ENCODE measurements at regions not wholly inside any gene's neighbourhood (a gene's known extent, or its start where the extent isn't known, plus 50 kb on each side); places are given as distances from the start of the nearest gene placed in this dataset.

GRCh38 chr9:80009204-80009603 lies 437.4 kb downstream of the TLE4 start:
- no peak for DNase-seq (ENCODE audit: low read depth)
- TF ChIP-seq CTCF (IDR thresholded peaks at IDR 0.05; ENCODE audit: low read depth, low read length, missing control alignments), result no peak
- H3K4me3 ChIP-seq (ENCODE audit: low read depth, low read length), result no peak overlapping the region

- H3K4me3 ChIP-seq (ENCODE audit: low read depth, low read length), result no peak overlapping the region
- no peak for TF ChIP-seq CTCF (IDR thresholded peaks at IDR 0.05; ENCODE audit: low read depth, low read length, missing control alignments)
- DNase-seq (ENCODE audit: low read depth), result no peak
Measured at GRCh38 chr9:80004714-80005113, 432.9 kb downstream of the TLE4 start.

- no peak for DNase-seq (ENCODE audit: low read depth)
- TF ChIP-seq CTCF (IDR thresholded peaks at IDR 0.05; ENCODE audit: low read depth, low read length, missing control alignments), result no peak
Measured at GRCh38 chr9:79990536-79990935, 418.8 kb downstream of the TLE4 start.

GRCh38 chr9:79989079-79989478 lies 417.3 kb downstream of the TLE4 start:
- TF ChIP-seq CTCF (IDR thresholded peaks at IDR 0.05; ENCODE audit: low read depth, low read length, missing control alignments), result no peak
- no peak overlapping the region for H3K4me3 ChIP-seq (ENCODE audit: low read depth, low read length)
- no peak for DNase-seq (ENCODE audit: low read depth)

More at GRCh38 chr9:79990536-79990935, 418.8 kb downstream of the TLE4 start:
- no peak overlapping the region for H3K4me3 ChIP-seq (ENCODE audit: low read depth, low read length)

- DNase-seq (ENCODE audit: low read depth), result no peak
- H3K4me3 ChIP-seq (ENCODE audit: low read depth, low read length), result no peak overlapping the region
- no peak for TF ChIP-seq CTCF (IDR thresholded peaks at IDR 0.05; ENCODE audit: low read depth, low read length, missing control alignments)
Measured at GRCh38 chr9:79988126-79988525, 416.4 kb downstream of the TLE4 start.

GRCh38 chr9:79986437-79986836 lies 414.7 kb downstream of the TLE4 start:
- TF ChIP-seq CTCF (IDR thresholded peaks at IDR 0.05; ENCODE audit: low read depth, low read length, missing control alignments), result no peak
- DNase-seq (ENCODE audit: low read depth), result no peak
- no peak overlapping the region for H3K4me3 ChIP-seq (ENCODE audit: low read depth, low read length)

GRCh38 chr9:79985772-79986171 lies 414.0 kb downstream of the TLE4 start:
- H3K4me3 ChIP-seq (ENCODE audit: low read depth, low read length), result no peak overlapping the region
- DNase-seq (ENCODE audit: low read depth), result no peak
- no peak for TF ChIP-seq CTCF (IDR thresholded peaks at IDR 0.05; ENCODE audit: low read depth, low read length, missing control alignments)
